IMR-90 (cell line): ENCODE measurements at regions not wholly inside any gene's neighbourhood (a gene's known extent, or its start where the extent isn't known, plus 50 kb on each side); places are given as distances from the start of the nearest gene placed in this dataset.
A peak's percentile ranks its signal among the peaks of the same experiment; 100 is the strongest.
"Not testable (repeated sequence)": the region's sequence is repeated elsewhere in the genome, so short reads cannot be mapped to it uniquely, and the experiment has no call there.

Experiments used
- ATAC-seq: fragments of 200-7000 bp; cut with Tn5 transposase; 2 replicates; pipeline ENCODE4 v1.9.1; 2020; ENCODE audit warnings: low read depth, mild to moderate bottlenecking, moderate library complexity
- BruUV-seq: library from RNA; stranded (reverse); fragments of 400-500 nt; replicated peaks from 2 replicates; lab custom pipeline; 2021; lab: Mats Ljungman, UMichigan
- CTCF ChIA-PET: fragments of 300-600 bp; formaldehyde crosslinking; extraction: SDS; loops from one replicate; lab custom pipeline; 2021; ENCODE audit warnings: antibody characterized with exemption; lab: Yijun Ruan, JAX
- POLR2A ChIA-PET: fragments of 300-600 bp; sonication (Branson Sonifier 250); formaldehyde crosslinking; loops from one replicate; lab custom pipeline; 2022; ENCODE audit warnings: antibody characterized with exemption; ENCODE audit not compliant: unreplicated experiment; lab: Charles Lee
- DNase-seq: peaks from one replicate; pipeline ENCODE4 v3.0.0; 2013
- H2AFZ ChIP-seq: replicated peaks from 2 replicates; pipeline ENCODE3; 2013; ENCODE audit warnings: low read length, mild to moderate bottlenecking; ENCODE audit not compliant: poor library complexity
- H2AK5ac ChIP-seq: 2 replicates; pipeline ENCODE4 v1.6.1; 2013; ENCODE audit warnings: low read depth, low read length, inconsistent platforms
- H2AK9ac ChIP-seq: replicated peaks from 2 replicates; pipeline ENCODE3; 2013; ENCODE audit warnings: mild to moderate bottlenecking, low read depth, low read length, moderate library complexity; ENCODE audit not compliant: poor library complexity
- H2BK120ac ChIP-seq: 2 replicates; pipeline ENCODE4 v1.6.1; 2013; ENCODE audit warnings: low read depth, low read length, inconsistent platforms
- H2BK15ac ChIP-seq: 3 replicates; pipeline ENCODE4 v1.6.1; 2013; ENCODE audit warnings: low read depth, low read length, inconsistent platforms
- H2BK20ac ChIP-seq: 2 replicates; pipeline ENCODE4 v1.6.1; 2013; ENCODE audit warnings: low read depth, mild to moderate bottlenecking, inconsistent platforms, low read length, moderate library complexity
- H2BK5ac ChIP-seq: 2 replicates; pipeline ENCODE4 v1.6.1; 2013; ENCODE audit warnings: mild to moderate bottlenecking, low read depth, low read length, inconsistent platforms; ENCODE audit not compliant: poor library complexity, severe bottlenecking
- H3K14ac ChIP-seq: replicated peaks from 2 replicates; pipeline ENCODE4 v1.6.1; 2013; ENCODE audit warnings: low read depth, low read length, inconsistent platforms
- H3K18ac ChIP-seq: 2 replicates; pipeline ENCODE4 v1.6.1; 2013; ENCODE audit warnings: low read depth, low read length, control low read depth
- H3K23ac ChIP-seq: 2 replicates; pipeline ENCODE4 v1.6.1; 2013; ENCODE audit warnings: low read depth, low read length, inconsistent platforms
- H3K27ac ChIP-seq: 2 replicates; pipeline ENCODE4 v1.5.1; 2013; ENCODE audit warnings: mild to moderate bottlenecking, control low read depth, low read length; ENCODE audit not compliant: insufficient read depth
- H3K27me3 ChIP-seq: 2 replicates; pipeline ENCODE4 v1.6.1; 2013; ENCODE audit warnings: low read length; ENCODE audit not compliant: control insufficient read depth, insufficient read depth
- H3K36me3 ChIP-seq: 2 replicates; pipeline ENCODE4 v1.6.1; 2013; ENCODE audit warnings: low read length, mixed read lengths; ENCODE audit not compliant: control insufficient read depth, insufficient read depth
- H3K4ac ChIP-seq: 2 replicates; pipeline ENCODE4 v1.6.1; 2013; ENCODE audit warnings: low read depth, low read length, inconsistent platforms
- H3K4me1 ChIP-seq: 2 replicates; pipeline ENCODE4 v1.6.1; 2013; ENCODE audit warnings: low read length, mixed read lengths; ENCODE audit not compliant: control insufficient read depth, insufficient read depth
- H3K4me2 ChIP-seq: 2 replicates; pipeline ENCODE4 v1.6.1; 2013; ENCODE audit warnings: low read depth, mild to moderate bottlenecking, control low read depth, low read length, moderate library complexity
- H3K4me3 ChIP-seq: 2 replicates; pipeline ENCODE4 v1.5.1; 2013; ENCODE audit warnings: low read depth, mild to moderate bottlenecking, control low read depth, low read length, moderate library complexity; ENCODE audit not compliant: insufficient read depth
- H3K56ac ChIP-seq: 2 replicates; pipeline ENCODE4 v1.6.1; 2013; ENCODE audit warnings: low read length, inconsistent platforms; ENCODE audit not compliant: insufficient read depth; ENCODE audit errors: extremely low read depth
- H3K79me1 ChIP-seq, 2 experiments: 2 replicates each; pipeline ENCODE4 v1.6.1; 2013; ENCODE audit warnings: low read length in 2 of 2, inconsistent platforms in 1 of 2, low read depth in 1 of 2
- H3K9ac ChIP-seq: 2 replicates; pipeline ENCODE4 v1.6.1; 2013; ENCODE audit warnings: low read depth, low read length, control low read depth
- H3K9me1 ChIP-seq: 2 replicates; pipeline ENCODE4 v1.6.1; 2013; ENCODE audit warnings: low read length, inconsistent platforms; ENCODE audit not compliant: insufficient read depth
- H3K9me3 ChIP-seq: 2 replicates; pipeline ENCODE4 v1.6.1; 2013; ENCODE audit warnings: low read length; ENCODE audit not compliant: control insufficient read depth, insufficient read depth
- H4K20me1 ChIP-seq: 2 replicates; pipeline ENCODE4 v1.6.1; 2013; ENCODE audit warnings: low read length, inconsistent platforms; ENCODE audit not compliant: insufficient read depth
- H4K5ac ChIP-seq: 2 replicates; pipeline ENCODE4 v1.6.1; 2013; ENCODE audit warnings: mild to moderate bottlenecking, low read depth, low read length, control low read depth
- H4K8ac ChIP-seq, 2 experiments: 2 replicates each; pipeline ENCODE4 v1.6.1; 2013; ENCODE audit warnings: low read depth in 2 of 2, low read length in 2 of 2, control low read depth in 1 of 2, inconsistent platforms in 1 of 2
- H4K91ac ChIP-seq: 2 replicates; pipeline ENCODE4 v1.6.1; 2013; ENCODE audit warnings: low read depth, low read length, inconsistent platforms; ENCODE audit not compliant: insufficient read depth
- BHLHE40 ChIP-seq: fragments of 150-350 bp; IDR thresholded peaks from 2 replicates; pipeline ENCODE4 v1.6.1; 2016; ENCODE audit warnings: mild to moderate bottlenecking, low read depth, low read length
- WGBS, 2 experiments: methylation state at CpG; one replicate each; pipeline versions ENCODE4 v1.1.5 to v1.1.7; 2013; ENCODE audit warnings: missing lambda C conversion rate in 2 of 2; ENCODE audit not compliant: insufficient read length in 1 of 2; ENCODE audit errors: extremely low coverage in 2 of 2; 5-methylcytosine and 5-hydroxymethylcytosine counted together
- dilution Hi-C: fragments of 300-500 bp; cut with HindIII; formaldehyde crosslinking; loops from one replicate; pipeline ENCODE4 v1.14.3; 2018; ENCODE audit warnings: low sequenced_read_pairs; ENCODE audit not compliant: unreplicated experiment
- in situ Hi-C: fragments of 300-500 bp; cut with MboI; formaldehyde crosslinking; loops from 3 replicates; pipeline ENCODE4 v1.14.3; 2019; ENCODE audit warnings: low sequenced_read_pairs, inconsistent platforms, mixed read lengths
- intact Hi-C: fragments of 100-400 bp; cut with micrococcal nuclease; formaldehyde crosslinking; loops from 2 replicates; pipeline ENCODE4 v1.10.0; 2022

GRCh38 chr21:6565190-6566094 is 3955.9 kb upstream of the TPTE start:
- H4K20me1 ChIP-seq, in situ Hi-C loops, H3K27ac ChIP-seq, H4K5ac ChIP-seq, ATAC-seq, H2BK120ac ChIP-seq, H3K9me1 ChIP-seq, H2BK20ac ChIP-seq, H4K8ac ChIP-seq, POLR2A ChIA-PET, BruUV-seq, H3K56ac ChIP-seq, H3K4me1 ChIP-seq, H3K27me3 ChIP-seq, H3K4me2 ChIP-seq, H2AFZ ChIP-seq, H3K9me3 ChIP-seq, H3K9ac ChIP-seq, H3K4me3 ChIP-seq, H3K36me3 ChIP-seq, H3K14ac ChIP-seq, CTCF ChIA-PET, H3K79me1 ChIP-seq, intact Hi-C loops, H3K18ac ChIP-seq, dilution Hi-C loops, H3K4ac ChIP-seq, H4K91ac ChIP-seq, H3K23ac ChIP-seq: not testable (repeated sequence)
- Histone ChIP-seq H2BK5ac (peak overlapping the region; percentile 89), H2AK9ac (peak overlapping the region; percentile 65), H2AK5ac (peak overlapping the region; percentile 87; the same call in 1 of the 2 replicates), H2BK15ac (peak overlapping the region; percentile 50; the same call in 1 of the 3 replicates)
- 50% methylated on average over 2 of the region's 17 CpGs; no CpG with 5 or more reads in 1 of the 2 experiments for WGBS, 2 experiments
- TF ChIP-seq BHLHE40: 0 out of 2 replicates have a peak, but pooled peaks have one; percentile 5
- peak; percentile 8 for DNase-seq

DNA sequence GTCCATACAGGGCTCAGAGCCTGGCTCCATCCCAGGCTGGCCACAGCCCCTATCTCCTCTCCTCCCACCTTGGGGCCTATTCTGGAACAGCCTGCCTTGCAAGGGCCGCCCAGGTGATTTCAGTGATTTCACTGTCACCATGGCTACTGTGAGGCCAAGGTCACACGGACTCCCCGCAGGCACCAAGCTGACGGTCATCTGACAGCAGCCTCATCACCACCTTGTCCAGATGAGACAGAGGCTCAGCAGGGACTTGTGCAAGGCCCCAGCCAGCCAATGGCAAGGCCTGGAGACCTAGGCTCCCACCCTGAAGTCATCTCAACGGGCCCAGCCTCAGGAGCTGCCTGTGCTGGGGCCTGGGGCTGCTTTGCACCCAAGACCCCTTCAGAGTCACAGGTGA is 3953.8 kb upstream of the TPTE start:
- H3K79me1 ChIP-seq, H3K27ac ChIP-seq, intact Hi-C loops, H3K4ac ChIP-seq, H3K36me3 ChIP-seq, H3K56ac ChIP-seq, CTCF ChIA-PET, H3K9me3 ChIP-seq, H2BK15ac ChIP-seq, H4K91ac ChIP-seq, POLR2A ChIA-PET, H2BK20ac ChIP-seq, H2BK5ac ChIP-seq, H3K4me2 ChIP-seq, H4K5ac ChIP-seq, H3K4me1 ChIP-seq, H3K9ac ChIP-seq, in situ Hi-C loops, H3K23ac ChIP-seq, ATAC-seq, BruUV-seq, H2BK120ac ChIP-seq, H3K9me1 ChIP-seq, H3K18ac ChIP-seq, H3K4me3 ChIP-seq, H2AK9ac ChIP-seq, H2AK5ac ChIP-seq, H4K8ac ChIP-seq, H2AFZ ChIP-seq, H3K27me3 ChIP-seq, dilution Hi-C loops, H4K20me1 ChIP-seq, H3K14ac ChIP-seq, DNase-seq: not testable (repeated sequence)
- no CpG with 5 or more reads among the region's 5 CpGs for WGBS, 2 experiments
